A673 (cell line): ENCODE measurements at regions not wholly inside any gene's neighbourhood (a gene's known extent, or its start where the extent isn't known, plus 50 kb on each side); places are given as distances from the start of the nearest gene placed in this dataset.

Experiments
- EZH2 ChIP-seq: fragments of 200-600 bp; sonication (generic); IDR thresholded peaks from 2 replicates; pipeline ENCODE4 v1.6.1; 2017; ENCODE audit warnings: borderline replicate concordance, low read depth, mild to moderate bottlenecking, mixed read lengths, antibody characterized with exemption, low read length; ENCODE audit not compliant: poor library complexity, severe bottlenecking
- TF ChIP-seq, protein P1 (sequence below): fragments of 300-800, 200-600 bp; sonication (generic); conservative IDR thresholded peaks from 2 replicates; pipeline ENCODE4 v1.5.1; 2017; ENCODE audit warnings: low read depth, mild to moderate bottlenecking, antibody characterized with exemption, low read length, moderate library complexity, mixed read lengths

DNA sequence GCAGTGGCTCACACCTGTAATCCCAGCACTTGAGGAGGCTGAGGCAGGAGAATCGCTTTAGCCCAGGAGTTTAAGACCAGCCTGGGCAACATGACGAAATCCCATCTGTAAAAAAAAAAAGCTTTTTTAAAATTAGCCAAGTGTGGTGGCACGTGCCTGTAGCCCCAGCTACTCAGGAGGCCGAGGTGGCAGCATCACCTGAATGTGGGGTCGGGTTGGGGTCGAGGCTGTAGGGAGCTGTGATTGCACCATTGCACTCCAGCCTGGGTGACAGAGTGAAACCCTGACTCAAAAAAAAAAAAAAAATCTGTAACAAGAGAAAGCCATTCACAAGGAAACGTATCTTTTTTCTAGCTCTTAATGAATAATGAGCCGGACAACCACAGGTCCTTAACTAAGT lies 74.7 kb upstream of the DLG1 start:
- TF ChIP-seq, protein P1, sequence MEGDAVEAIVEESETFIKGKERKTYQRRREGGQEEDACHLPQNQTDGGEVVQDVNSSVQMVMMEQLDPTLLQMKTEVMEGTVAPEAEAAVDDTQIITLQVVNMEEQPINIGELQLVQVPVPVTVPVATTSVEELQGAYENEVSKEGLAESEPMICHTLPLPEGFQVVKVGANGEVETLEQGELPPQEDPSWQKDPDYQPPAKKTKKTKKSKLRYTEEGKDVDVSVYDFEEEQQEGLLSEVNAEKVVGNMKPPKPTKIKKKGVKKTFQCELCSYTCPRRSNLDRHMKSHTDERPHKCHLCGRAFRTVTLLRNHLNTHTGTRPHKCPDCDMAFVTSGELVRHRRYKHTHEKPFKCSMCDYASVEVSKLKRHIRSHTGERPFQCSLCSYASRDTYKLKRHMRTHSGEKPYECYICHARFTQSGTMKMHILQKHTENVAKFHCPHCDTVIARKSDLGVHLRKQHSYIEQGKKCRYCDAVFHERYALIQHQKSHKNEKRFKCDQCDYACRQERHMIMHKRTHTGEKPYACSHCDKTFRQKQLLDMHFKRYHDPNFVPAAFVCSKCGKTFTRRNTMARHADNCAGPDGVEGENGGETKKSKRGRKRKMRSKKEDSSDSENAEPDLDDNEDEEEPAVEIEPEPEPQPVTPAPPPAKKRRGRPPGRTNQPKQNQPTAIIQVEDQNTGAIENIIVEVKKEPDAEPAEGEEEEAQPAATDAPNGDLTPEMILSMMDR, result no peak
- TF ChIP-seq EZH2, result no peak
